ENCODE measurements at regions not wholly inside any gene's neighbourhood (a gene's known extent, or its start where the extent isn't known, plus 50 kb on each side); places are given as distances from the start of the nearest gene placed in this dataset.

DNA sequence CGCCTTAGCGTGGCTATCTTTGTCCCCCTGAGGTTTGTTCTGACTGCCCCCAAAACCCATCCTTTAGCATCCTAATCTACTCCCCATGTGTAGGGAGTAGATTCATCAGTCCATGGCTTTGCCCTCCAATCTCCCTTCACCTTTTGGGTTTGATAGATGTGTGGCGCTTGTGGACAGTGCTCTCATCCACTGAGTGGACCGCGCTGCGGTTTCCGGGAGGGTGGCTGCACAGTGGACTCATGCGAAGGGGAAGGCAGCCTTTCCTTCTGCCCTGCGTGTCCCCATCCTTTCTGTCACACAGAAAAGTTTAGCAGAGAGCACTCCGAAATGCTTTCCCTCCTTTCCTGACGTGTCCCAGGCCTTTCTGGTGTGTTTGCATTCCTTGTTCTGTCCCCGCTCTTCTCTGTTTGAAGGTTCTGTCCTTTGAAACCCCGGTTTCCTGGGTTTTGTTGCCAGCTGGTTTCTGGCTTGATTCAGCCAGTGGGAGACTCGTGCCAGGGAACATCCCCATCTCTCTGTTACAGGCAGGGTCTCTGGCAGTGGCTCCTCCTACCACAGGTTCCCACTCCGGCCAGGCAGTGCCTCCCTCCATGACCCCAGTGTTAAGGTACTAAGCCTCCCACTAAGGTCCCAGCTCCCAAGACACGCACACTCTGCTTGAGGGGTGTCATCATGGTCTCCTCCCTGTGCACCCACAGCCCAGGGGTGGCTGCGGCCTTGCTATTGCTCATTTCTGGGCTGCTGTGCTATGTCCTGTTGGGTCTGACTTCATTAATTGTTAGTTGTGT lies 547.7 kb upstream of the DPP6 start:
- H3K27me3 Mint-ChIP-seq: no peaks in the 10 kb centered on the region
- H3K4me3 Mint-ChIP-seq: no peak overlapping the region
- H3K4me1 Mint-ChIP-seq (ENCODE audit: low read depth): no peaks in the 10 kb centered on the region
- no peaks in the 10 kb centered on the region for H3K36me3 Mint-ChIP-seq (ENCODE audit: low read depth)
- H3K27ac Mint-ChIP-seq: no peak overlapping the region
- peaks cover 14% of the 10 kb centered on the region for H3K9me3 Mint-ChIP-seq

DNA sequence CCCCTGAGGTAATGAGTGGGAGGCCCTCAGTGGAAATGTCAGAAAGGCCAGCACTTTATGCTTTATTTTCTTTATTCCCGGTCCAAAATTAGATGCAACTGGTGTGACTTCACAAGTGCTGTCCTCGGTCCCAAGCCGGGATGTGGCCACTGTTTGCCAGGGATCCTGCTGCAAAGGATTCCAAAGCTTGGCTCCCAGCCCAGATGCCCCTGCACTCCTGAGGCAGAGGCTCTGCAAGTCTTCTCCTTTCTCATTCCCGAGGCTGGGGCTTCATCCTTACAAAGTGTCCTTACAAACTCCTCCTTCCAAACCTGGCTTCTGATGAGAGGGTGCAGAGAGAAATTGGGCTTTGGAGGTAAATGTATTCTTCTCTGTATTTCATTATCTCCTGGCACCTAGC lies 544.3 kb upstream of the DPP6 start:
- Mint-ChIP-seq H3K9me3 (peaks cover 6% of the 10 kb centered on the region), H3K36me3 (ENCODE audit: low read depth) (no peaks in the 10 kb centered on the region), H3K4me1 (ENCODE audit: low read depth) (no peaks in the 10 kb centered on the region), H3K27ac (no peak overlapping the region), H3K27me3 (no peaks in the 10 kb centered on the region), H3K4me3 (no peak overlapping the region)

DNA sequence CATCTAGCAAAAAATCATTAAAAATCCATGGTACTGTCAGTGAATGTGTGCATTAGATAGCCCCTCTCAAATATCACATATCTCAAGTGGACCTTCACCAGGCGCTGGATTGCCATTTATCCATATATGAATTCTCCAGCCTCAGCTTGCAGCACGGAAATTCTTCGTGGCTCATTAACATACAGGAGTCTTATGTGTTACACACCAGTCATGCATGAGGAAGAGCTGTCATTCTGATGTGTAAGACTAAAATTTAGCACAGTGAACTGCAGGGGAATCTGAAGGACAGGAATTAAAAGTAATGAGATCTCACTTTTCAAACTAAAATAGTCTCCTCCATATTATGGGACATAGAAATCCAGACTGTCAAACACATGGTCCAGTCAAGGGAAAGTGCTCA lies 542.4 kb upstream of the DPP6 start:
- Mint-ChIP-seq H3K36me3 (ENCODE audit: low read depth) (no peaks in the 10 kb centered on the region), H3K27ac (no peak overlapping the region), H3K4me3 (no peak overlapping the region), H3K4me1 (ENCODE audit: low read depth) (no peaks in the 10 kb centered on the region), H3K27me3 (no peaks in the 10 kb centered on the region), H3K9me3 (peaks cover 3% of the 10 kb centered on the region)

DNA sequence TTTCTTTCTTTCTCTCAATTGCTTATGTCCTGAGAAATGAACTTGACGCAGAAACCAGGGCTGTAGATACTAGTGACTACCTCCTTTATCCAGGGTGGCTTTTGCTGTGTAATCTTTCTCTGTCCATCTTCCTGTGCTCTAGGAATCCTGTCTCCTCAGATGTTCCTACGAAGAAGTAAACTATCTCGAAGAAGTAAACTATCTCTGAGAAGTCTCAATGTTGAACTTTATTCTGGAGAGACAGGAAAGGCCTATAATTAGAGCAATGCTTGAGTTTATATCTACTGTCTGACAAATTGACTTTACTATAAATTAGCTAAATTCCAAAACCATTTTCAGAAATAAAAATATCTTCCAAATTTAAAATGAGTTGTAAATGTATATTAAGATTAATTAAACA lies 541.5 kb upstream of the DPP6 start:
- H3K27me3 Mint-ChIP-seq: no peaks in the 10 kb centered on the region
- H3K9me3 Mint-ChIP-seq: no peaks in the 10 kb centered on the region
- H3K4me1 Mint-ChIP-seq (ENCODE audit: low read depth): no peaks in the 10 kb centered on the region
- H3K36me3 Mint-ChIP-seq (ENCODE audit: low read depth): no peaks in the 10 kb centered on the region
- H3K4me3 Mint-ChIP-seq: no peak overlapping the region
- no peak overlapping the region for H3K27ac Mint-ChIP-seq

DNA sequence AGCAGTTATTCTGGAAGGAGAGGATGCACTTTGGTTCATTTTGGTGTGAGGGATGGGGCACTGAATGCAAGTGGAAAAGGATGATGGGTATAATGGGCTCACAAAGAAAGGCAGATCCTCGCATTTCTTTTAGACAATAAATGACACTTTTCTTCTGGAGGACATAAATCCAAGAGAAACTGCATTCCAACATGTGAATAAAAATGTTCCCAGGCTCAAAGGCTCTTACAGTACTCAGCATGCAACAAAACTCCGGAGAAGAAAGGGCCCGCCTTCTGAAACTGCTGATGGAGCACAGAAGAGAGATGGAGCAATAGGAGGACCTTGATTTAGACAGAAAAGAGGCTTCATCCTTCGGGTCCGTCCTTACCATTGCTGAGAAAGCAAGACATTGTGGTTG lies 538.2 kb upstream of the DPP6 start:
- H3K4me1 Mint-ChIP-seq (ENCODE audit: low read depth): no peaks in the 10 kb centered on the region
- H3K27me3 Mint-ChIP-seq: no peaks in the 10 kb centered on the region
- H3K9me3 Mint-ChIP-seq: peaks cover 7% of the 10 kb centered on the region
- no peaks in the 10 kb centered on the region for H3K36me3 Mint-ChIP-seq (ENCODE audit: low read depth)
- H3K27ac Mint-ChIP-seq: no peak overlapping the region
- no peak overlapping the region for H3K4me3 Mint-ChIP-seq

DNA sequence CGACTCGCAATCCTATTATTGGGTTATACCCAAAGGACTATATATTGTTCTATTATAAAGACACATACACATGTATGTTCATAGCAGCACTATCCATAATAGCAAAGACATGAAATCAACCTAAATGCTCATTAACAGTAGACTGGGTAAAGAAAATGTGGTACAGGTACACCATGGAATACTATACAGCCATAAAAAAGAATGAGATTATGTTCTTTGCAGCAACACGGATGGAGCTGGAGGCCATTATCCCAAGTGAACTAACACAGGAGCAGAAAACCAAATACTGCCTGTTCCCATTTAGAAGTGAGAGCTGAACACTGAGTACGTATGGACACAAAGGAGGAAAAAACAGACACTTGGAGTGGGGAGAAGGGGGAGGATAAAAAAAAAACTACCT lies 536.8 kb upstream of the DPP6 start:
- H3K4me1 Mint-ChIP-seq (ENCODE audit: low read depth): no peaks in the 10 kb centered on the region
- H3K27me3 Mint-ChIP-seq: no peaks in the 10 kb centered on the region
- no peak overlapping the region for H3K4me3 Mint-ChIP-seq
- no peaks in the 10 kb centered on the region for H3K36me3 Mint-ChIP-seq (ENCODE audit: low read depth)
- no peak overlapping the region for H3K27ac Mint-ChIP-seq
- H3K9me3 Mint-ChIP-seq: peaks cover 7% of the 10 kb centered on the region

- no peak overlapping the region for H3K27ac Mint-ChIP-seq
- no peaks in the 10 kb centered on the region for H3K4me1 Mint-ChIP-seq (ENCODE audit: low read depth)
- H3K9me3 Mint-ChIP-seq: peaks cover 16% of the 10 kb centered on the region
- H3K27me3 Mint-ChIP-seq: no peaks in the 10 kb centered on the region
- no peaks in the 10 kb centered on the region for H3K36me3 Mint-ChIP-seq (ENCODE audit: low read depth)
- no peak overlapping the region for H3K4me3 Mint-ChIP-seq
These were observed 533.8 kb upstream of the DPP6 start for GRCh38 chr7:153518201-153518984.

DNA sequence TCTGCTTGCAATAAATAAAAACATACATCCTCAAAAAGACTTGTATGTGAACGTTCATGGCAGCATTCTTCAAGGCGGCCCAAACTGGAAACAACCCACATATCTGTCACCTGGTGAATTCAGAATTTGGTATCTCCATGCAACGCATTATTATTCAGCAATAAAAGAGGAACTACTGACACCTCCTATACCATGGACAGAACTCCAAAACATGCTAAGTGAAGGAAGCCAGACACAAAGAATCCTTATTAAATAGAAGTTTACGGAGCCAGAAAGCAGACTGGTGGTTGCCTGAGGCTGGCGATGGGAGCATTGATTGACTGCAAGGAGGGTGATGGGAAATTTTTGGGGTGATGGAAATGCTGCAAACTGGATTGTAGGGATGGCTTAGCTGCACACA lies 530.8 kb upstream of the DPP6 start:
- H3K27me3 Mint-ChIP-seq: no peaks in the 10 kb centered on the region
- no peak overlapping the region for H3K27ac Mint-ChIP-seq
- H3K36me3 Mint-ChIP-seq (ENCODE audit: low read depth): no peaks in the 10 kb centered on the region
- peaks cover 16% of the 10 kb centered on the region for H3K9me3 Mint-ChIP-seq
- no peak overlapping the region for H3K4me3 Mint-ChIP-seq
- no peaks in the 10 kb centered on the region for H3K4me1 Mint-ChIP-seq (ENCODE audit: low read depth)

DNA sequence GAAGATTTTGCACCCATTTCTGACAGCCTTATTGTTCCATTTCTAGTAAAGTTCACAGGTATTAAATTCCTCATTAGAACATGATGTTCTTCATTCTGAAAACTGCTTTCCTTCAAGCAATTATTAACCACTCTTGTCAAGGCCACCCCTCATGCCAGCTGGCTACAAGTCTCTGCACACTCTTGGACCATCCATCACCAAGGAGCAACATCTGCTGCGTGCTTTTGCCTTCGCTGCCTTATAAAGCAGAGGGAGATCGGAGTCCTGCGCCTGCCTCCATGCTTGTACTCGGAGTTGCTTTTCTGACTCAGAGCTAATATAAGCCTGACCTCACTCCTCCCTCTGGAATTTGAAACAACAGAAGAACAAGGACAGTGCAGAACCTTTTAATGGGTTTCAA lies 529.9 kb upstream of the DPP6 start:
- Mint-ChIP-seq H3K27me3 (no peaks in the 10 kb centered on the region), H3K36me3 (ENCODE audit: low read depth) (no peaks in the 10 kb centered on the region), H3K4me3 (no peak overlapping the region), H3K4me1 (ENCODE audit: low read depth) (no peaks in the 10 kb centered on the region), H3K9me3 (peaks cover 16% of the 10 kb centered on the region), H3K27ac (no peak overlapping the region)

DNA sequence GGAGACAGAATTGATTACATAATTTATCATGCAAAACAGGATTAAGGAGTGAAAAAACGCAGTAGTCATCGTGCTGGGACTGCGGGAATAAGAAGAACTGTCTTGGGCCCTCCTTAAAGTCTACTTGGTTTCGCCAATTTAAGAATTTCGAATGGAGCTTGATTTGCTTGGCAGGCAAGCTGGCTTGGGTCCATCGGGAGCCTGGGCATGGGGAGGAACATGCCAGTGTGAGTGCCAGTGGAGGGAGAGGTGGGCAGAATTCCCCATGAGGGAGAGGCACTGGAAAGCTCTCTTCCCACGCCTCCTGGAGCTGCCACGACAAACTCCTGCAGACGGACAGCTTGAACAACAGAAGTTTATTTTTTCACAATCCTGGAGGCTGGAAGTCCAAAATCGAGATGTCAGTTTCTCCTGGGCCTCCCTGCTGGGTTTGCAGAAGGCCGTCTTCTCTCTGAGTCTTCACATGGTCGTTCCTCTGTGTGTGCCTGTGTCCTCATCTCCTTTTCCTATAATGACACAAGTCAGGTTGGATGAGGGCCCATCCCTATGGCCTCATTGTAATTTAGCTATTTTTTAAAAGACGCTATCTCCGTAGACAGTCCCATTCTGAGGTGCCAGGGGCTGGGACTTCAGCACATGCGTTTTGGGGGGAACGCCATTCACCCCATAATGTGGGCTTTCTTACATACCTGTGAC lies 528.7 kb upstream of the DPP6 start:
- no peaks in the 10 kb centered on the region for H3K36me3 Mint-ChIP-seq (ENCODE audit: low read depth)
- no peak overlapping the region for H3K27ac Mint-ChIP-seq
- peaks cover 9% of the 10 kb centered on the region for H3K9me3 Mint-ChIP-seq
- H3K4me3 Mint-ChIP-seq: no peak overlapping the region
- no peaks in the 10 kb centered on the region for H3K4me1 Mint-ChIP-seq (ENCODE audit: low read depth)
- no peaks in the 10 kb centered on the region for H3K27me3 Mint-ChIP-seq

GRCh38 chr7:153524070-153524601 lies 528.1 kb upstream of the DPP6 start:
- Mint-ChIP-seq H3K27me3 (no peaks in the 10 kb centered on the region), H3K9me3 (peaks cover 9% of the 10 kb centered on the region), H3K4me3 (no peak overlapping the region), H3K27ac (no peak overlapping the region), H3K36me3 (ENCODE audit: low read depth) (no peaks in the 10 kb centered on the region), H3K4me1 (ENCODE audit: low read depth) (no peaks in the 10 kb centered on the region)

GRCh38 chr7:153529100-153529499 lies 523.1 kb upstream of the DPP6 start:
- H3K4me3 Mint-ChIP-seq: no peak overlapping the region
- H3K9me3 Mint-ChIP-seq: peaks cover 8% of the 10 kb centered on the region
- no peaks in the 10 kb centered on the region for H3K36me3 Mint-ChIP-seq (ENCODE audit: low read depth)
- H3K27ac Mint-ChIP-seq: no peak overlapping the region
- no peaks in the 10 kb centered on the region for H3K27me3 Mint-ChIP-seq
- H3K4me1 Mint-ChIP-seq (ENCODE audit: low read depth): no peaks in the 10 kb centered on the region

- no peaks in the 10 kb centered on the region for H3K36me3 Mint-ChIP-seq (ENCODE audit: low read depth)
- H3K4me1 Mint-ChIP-seq (ENCODE audit: low read depth): no peaks in the 10 kb centered on the region
- H3K9me3 Mint-ChIP-seq: peaks cover 8% of the 10 kb centered on the region
- H3K27ac Mint-ChIP-seq: no peak overlapping the region
- H3K27me3 Mint-ChIP-seq: no peaks in the 10 kb centered on the region
- H3K4me3 Mint-ChIP-seq: no peak overlapping the region
These were observed 522.5 kb upstream of the DPP6 start for GRCh38 chr7:153529651-153530165.

DNA sequence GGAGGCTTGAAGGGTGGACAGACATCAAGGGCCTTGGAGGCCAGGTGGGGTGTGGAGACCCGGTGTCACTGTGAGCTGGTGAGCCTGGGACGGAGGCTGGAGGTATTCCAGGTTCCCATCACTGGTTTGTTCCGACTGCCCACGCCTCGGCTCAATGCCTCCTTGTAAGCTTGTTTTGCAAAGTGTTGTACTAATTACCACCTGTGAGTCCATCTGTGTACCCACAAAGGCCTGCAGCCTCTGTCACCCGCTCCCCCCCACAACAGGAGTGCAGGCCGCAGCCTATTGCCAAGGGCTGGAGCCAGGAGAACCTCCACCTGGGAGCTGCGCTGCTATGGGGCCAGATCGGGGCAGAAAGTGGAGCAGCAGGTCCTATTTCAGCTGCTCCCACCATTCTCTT lies 521.8 kb upstream of the DPP6 start:
- Mint-ChIP-seq H3K4me3 (no peak overlapping the region), H3K36me3 (ENCODE audit: low read depth) (no peaks in the 10 kb centered on the region), H3K4me1 (ENCODE audit: low read depth) (no peaks in the 10 kb centered on the region), H3K27ac (no peak overlapping the region), H3K27me3 (no peaks in the 10 kb centered on the region), H3K9me3 (peaks cover 8% of the 10 kb centered on the region)

DNA sequence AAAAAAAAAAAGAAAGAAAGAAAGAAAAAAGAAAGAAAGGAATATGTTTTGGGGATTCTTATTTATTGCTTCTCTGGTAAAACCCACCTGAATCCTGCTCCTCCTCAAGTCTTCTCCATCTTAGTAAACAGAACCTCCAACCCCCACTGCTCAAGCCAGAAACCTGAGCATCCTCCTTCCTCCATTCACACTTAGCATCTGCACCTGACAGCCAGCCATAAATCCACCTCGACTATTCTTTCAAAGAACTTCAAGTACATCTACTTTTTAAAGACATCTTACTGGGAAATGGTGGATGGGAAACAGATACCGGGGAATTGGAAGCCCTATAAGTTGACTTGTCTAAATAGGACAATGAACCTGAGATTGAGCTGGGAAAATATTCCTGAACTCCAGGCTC lies 519.9 kb upstream of the DPP6 start:
- no peak overlapping the region for H3K27ac Mint-ChIP-seq
- H3K9me3 Mint-ChIP-seq: peaks cover 8% of the 10 kb centered on the region
- H3K4me3 Mint-ChIP-seq: no peak overlapping the region
- no peaks in the 10 kb centered on the region for H3K4me1 Mint-ChIP-seq (ENCODE audit: low read depth)
- no peaks in the 10 kb centered on the region for H3K27me3 Mint-ChIP-seq
- H3K36me3 Mint-ChIP-seq (ENCODE audit: low read depth): no peaks in the 10 kb centered on the region

All from stimulated activated naive CD8-positive, alpha-beta T cell treated with anti-CD3 and anti-CD28 coated beads, Interleukin-15, Interleukin-2, amounts not matched to agents 100 ng/mL and 50 ng/mL, for 24 hours (primary cell).